Fibroblast of peridontal ligament (primary cell): ENCODE measurements at regions not wholly inside any gene's neighbourhood (a gene's known extent, or its start where the extent isn't known, plus 50 kb on each side); places are given as distances from the start of the nearest gene placed in this dataset.
A peak's percentile ranks its signal among the peaks of the same experiment; 100 is the strongest.

Experiments
- DNase-seq: peaks from one replicate; pipeline ENCODE4 v3.0.0-alpha.2; 2010; ENCODE audit errors: extremely low read depth

- peak; percentile 0 for DNase-seq
Observed at GRCh38 chr1:273772-274171, 177.7 kb downstream of the OR4F29 start.

- DNase-seq = peak; percentile 68
Observed at GRCh38 chr1:267815-268214, 183.7 kb downstream of the OR4F29 start.
